ENCODE measurements at regions not wholly inside any gene's neighbourhood (a gene's known extent, or its start where the extent isn't known, plus 50 kb on each side); places are given as distances from the start of the nearest gene placed in this dataset.
"Not testable (repeated sequence)": the region's sequence is repeated elsewhere in the genome, so short reads cannot be mapped to it uniquely, and the experiment has no call there.

DNA sequence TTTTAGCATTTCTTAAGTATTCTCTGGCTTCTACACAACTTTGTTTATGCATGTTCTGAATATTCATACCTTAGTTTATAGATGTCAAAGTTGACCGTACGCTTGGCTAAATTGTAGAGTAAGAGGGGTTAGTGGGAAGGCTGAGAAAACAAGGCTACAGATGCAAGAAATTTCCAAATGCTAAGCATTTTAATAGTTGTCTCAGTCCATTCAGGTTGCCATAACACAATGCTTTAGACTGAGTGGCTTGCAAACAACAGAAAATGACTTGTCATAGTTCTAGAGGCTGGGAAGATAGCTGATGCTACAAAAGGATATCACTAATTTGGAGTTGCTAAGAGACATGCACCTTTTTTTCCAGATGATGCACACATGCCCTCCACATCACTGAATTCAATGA lies 53.0 kb upstream of the C1QTNF3 start:
- DNase-seq = not testable (repeated sequence)

DNA sequence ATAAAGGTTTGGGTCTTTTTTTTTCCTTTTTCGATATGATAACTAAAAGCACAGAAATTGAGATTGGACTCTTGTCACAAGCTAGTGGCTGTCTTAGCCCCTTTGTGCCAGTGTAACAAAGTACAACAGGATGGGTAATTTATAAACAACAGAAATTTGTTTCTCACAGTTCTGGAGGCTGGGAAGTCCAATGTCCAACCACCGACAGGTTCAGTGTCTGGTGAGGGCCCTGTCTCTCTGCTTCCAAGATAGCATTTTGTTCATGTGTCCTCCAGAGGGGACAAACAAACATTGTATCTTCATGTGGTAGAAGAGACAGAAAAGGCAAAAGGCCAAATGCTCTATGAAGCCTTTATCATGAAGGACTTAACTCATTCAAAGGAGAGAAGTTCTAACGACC lies 56.9 kb upstream of the C1QTNF3 start:
- DNase-seq = not testable (repeated sequence)

DNA sequence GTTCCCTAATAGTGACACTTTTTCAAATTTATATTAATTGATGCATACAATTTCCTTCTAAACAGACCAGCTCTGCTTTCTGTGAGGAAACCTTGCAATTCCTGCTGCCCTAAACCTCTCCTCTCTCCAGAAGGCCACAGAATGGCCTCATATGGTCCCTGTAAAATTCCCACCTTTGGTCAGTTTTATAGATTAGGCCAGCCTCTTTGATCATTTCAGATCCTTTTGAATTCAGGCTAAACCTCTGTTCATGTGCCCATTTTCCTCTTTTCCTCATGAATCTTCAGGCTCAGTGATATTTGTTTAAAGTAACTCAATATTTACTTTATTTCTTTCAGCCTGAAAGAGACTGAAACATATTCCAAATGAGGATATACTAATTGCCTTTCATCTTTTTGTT lies 58.6 kb upstream of the C1QTNF3 start:
- DNase-seq = not testable (repeated sequence)

DNA sequence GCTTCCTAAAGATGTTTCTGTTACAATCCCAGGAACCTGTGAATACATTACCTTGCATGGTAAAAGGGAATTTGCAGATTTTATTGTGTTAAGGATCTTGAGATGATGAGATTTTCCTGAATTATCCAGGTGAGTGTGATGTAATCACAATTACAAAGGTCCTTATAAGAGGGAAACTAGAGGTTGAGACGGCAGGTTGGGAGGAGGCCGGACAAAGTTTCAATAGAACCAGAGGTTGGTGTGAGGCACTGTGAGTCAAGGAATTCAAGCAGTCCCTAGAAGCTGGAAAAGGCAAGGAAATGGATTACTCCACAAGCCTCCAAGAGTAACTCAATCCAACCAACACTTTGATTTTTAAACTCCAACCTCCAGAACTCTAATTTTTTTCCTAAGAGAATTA lies 65.9 kb upstream of the C1QTNF3 start:
- not testable (repeated sequence) for DNase-seq

DNA sequence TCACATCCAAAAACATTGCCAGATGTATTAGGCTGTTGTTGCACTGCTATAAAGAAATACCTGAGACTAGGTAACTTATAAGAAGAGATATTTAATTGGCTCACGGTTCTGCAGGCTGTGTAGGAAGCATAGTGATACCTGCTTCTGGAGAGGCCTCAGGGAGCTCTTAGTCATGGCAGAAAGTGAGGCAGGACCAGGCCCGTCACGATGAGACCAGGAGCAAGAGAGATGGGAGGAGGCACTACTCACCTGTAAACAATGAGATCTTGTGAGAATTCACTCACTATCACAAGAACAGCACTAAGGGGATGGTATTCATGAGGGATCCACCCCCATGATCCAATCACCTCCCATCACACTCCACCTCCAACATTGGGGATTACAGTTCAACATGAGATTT lies 81.3 kb upstream of the C1QTNF3 start:
- DNase-seq = not testable (repeated sequence)

DNA sequence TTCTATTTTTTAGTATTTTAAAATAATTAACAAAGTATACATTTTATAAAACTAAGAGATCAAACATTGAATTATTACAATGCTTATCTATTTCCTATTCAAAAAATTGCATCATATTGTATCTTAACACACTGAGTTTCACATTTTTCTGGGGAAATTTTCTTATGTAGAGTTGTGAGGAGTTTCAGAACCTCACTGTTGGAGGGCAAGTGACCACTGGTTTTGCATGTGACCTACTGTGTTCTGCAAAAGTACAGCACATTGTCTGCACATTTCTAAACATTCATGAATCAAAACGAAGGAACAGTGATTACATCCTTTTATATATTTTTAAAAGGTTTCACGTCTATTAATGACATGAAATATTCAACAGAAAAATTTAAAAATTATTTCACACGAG lies 82.3 kb upstream of the C1QTNF3 start:
- not testable (repeated sequence) for DNase-seq

DNA sequence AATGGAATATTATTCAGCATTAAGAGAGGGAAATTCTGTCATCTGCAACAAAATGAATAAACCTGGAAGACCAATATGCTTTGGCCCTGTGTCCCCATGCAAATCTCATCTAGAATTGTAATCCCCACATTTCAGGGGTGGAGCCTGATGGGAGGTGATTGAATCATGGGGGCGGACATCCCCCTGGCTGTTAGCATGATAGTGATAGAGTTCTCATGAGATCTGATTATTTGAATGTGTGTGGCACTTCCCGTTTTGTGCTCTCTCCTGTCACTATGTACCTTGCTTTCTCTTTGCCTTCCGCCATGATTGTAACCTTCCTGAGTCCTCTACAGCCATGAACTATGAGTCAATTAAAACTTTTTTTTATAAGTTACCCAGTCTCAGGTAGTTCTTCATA lies 83.7 kb upstream of the C1QTNF3 start:
- DNase-seq = not testable (repeated sequence)

DNA sequence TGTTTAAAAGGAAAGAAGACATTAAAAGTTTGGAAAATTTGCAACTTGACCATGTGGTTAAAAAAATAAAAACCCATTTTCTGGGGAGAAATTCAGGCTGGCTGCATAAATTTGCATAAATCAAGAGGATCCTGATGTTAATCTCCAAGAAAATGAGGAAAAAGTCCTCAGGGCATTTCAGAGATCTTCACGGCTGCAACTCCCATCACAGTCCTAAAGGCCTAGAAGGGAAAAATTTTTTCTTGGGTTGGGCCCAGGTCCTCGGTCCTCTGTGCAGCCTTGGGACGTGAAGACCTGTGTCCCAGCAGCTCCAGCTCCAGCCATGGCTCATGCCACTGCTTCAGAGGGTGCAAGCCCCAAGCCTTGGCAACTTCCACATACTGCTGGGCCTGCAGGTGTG lies 84.8 kb upstream of the C1QTNF3 start:
- DNase-seq = not testable (repeated sequence)

DNA sequence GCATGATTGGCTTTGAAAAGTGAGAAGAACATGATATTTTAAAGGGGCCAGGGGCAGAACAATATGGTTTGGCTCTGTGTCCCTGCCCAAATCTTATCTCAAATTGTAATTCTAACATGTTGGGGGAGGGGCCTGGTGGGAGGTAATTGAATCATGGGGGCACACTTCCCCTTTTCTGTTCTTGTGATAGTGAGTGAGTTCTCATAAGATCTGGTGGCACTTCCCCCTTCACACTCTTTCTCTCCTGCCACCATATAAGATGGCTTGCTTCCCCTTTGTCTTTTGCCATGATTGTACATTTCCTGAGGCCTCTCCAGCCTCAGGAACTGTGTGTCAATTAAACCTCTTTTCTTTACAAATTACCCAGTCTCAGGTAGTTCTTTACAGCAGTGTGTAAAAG lies 85.9 kb upstream of the C1QTNF3 start:
- DNase-seq = not testable (repeated sequence)

DNA sequence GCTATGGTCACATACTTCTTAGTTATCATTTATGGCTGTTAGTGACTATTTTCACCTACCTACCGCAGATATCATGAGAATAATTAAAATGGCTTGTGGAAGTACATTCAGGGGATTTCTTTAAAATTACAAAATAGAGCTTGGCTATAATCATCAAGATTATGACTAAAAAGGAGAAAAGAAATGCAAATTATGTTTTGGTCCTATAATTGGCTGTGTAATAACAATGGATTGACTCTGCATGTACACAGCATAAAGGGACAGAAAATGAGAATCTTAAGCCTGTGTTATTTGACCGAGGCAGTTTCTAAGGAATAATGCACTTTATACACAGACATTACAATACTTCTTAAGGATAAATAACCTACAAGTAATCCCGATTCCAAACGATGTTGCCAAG lies 112.0 kb upstream of the C1QTNF3 start:
- not testable (repeated sequence) for DNase-seq

DNA sequence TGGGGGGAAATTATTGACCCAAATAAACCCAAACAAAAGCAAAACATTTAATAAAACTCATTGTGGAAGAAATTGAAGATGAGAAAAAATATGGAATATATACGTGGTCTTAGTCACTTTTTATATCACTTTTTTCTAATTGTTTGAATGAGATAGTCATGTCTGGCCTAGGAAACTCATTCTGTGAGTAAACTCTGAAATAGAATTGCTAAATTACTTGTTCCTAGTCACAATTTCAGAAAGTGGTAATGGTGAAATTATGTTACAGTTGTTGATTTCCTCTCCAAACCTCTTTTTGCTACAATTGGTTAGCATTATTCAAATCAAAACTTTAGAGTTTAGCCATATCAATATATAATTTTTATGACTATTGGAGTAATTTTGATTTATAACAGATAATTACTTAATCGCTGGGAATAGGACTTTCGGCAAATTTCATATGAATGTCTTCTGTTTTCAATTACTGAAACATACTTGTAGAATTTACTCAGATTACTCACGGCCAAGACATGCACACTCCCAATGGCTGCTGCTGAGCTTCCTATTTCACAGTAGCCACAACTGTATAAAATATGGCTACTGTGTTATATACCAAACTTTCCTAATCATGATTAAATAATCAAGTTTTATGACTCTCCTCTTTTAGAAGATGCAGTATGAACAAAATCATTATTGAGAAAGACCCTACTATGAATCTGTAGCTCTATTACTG lies 113.8 kb upstream of the C1QTNF3 start:
- not testable (repeated sequence) for DNase-seq

DNA sequence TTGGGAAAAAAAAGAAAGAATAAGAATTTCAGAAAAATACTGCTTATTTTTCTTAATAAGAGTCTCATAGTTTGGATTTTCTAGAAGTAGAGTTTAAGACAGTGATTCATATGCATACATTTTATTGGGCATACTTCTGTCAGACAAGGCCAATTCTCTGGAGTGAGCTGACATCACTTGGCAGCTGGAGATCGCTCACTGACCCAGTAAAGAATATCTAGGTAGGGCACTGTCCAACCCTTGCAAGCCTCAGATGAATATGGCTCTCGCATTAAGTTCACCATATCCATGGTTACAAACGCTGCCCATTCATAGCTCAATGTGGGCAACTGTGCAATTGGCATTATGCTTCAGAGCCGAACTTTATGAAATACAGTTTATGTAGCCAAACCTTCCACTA lies 117.9 kb upstream of the C1QTNF3 start:
- not testable (repeated sequence) for DNase-seq

DNA sequence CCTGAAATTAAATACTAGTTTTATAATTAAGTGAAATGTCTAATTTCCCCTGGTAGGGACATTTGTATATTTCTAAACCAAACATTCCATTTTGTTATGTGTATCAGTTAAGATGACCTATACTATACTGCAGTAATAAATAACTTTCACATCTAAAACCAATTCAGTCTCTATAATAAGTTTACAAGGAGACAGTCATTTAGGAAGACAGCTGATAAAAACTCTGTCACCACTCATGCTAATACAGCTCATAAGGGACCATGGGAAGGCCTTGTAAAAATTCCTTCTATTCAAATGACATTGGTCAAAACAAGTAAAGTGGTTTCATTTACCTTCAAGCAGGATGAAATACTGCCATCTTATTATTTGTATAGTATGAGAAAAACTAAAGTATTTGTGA lies 128.4 kb upstream of the C1QTNF3 start:
- DNase-seq = not testable (repeated sequence)

DNA sequence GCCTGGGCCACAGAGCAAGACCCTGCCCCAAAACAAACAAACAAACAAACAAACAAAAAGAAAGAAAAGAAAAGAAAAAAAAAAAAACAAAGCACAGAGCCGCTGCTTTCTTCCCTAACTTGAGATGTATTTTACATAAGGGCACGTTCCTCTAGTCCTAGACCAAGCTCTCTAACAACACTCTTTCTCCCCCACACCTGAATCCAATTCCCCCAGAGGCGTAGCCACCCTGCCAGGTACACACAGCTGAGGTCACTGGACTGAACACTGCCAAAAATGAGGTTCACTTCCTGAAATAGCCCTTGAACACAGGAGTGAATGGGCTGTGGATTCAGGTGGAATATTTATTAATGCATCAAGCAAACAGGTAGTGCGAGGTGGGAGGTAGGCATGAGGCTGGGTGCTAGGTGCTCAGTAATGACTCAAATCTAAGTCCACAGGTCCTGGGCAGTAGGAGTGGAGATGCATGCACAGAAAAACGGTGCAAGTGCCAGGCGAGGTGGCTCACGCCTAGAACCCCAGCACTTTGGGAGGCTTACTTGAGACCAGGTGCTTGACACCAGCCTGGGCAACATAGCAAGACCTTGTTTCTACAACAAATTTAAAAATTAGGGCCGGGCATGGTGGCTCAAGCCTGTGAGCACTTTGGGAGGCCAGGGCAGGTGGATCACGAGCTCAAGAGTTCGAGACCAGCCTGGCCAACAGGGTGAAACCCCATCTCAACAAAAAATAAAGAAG lies 136.6 kb upstream of the C1QTNF3 start:
- DNase-seq = not testable (repeated sequence)

DNA sequence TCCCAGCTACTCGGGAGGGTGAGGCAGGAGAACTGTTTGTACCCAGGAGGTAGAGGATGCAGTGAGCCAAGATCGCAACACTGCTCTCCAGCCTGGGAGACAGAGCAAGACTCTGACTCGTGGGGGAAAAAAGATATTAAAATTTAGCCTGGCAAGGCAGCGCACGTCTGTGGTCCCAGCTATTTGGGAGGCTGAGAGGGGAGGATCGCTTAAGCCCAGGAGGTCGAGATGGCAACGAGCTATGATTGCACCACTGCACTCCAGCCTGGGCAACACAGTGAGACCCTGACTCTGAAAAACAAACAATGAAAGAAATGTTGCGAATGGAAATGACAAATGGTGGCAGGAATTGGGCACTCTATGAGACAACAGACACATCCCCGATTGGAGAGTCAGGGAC lies 137.2 kb upstream of the C1QTNF3 start:
- DNase-seq = not testable (repeated sequence)

DNA sequence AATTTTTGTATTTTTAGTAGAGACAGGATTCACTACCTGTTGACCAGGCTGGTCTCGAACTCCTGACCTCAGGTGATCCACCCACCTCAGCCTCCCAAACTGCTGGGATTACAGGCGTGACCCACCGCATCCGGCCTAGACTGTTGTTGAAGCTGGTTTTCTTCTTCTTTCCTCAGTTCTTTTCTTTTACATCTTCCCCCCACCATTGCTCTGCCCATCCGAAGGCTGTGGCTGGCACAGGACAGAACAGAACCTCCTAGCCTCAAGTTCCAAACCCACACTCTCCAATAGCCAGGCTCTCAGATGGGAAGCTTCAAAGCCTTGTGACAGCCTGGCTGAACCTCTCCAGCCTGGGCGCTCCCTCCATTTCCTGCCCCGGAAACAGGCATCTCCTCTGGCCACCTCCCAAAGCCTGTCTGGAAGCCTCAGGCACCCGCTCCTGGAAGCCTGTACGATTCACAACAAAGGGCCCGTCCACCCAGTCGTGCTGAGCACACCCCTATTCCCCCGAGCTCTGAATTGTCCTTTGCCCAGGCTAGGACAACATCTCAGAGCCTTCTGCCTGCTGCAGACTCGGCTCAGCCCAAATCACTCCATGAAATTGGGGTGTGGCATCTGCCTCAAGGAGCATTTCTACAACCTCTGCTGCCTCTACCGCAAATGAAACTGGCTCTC lies 138.1 kb upstream of the C1QTNF3 start:
- DNase-seq = not testable (repeated sequence)

DNA sequence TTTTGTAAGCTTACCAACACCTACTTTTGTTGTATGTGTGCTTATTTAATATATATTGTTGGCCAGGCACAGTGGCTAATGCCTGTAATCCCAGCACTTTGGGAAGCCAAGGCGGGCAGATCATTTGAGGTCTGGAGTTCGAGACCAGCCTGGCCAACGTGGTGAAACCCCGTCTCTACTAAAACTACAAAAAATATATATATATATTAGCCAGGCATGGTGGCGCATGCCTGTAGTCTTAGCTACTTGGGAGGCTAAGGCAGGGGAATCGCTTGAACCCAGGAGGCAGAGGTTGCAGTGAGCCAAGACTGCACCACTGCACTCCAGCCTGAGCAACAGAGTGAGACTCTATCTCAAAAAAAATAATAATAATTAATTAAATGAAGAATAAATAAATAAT lies 142.0 kb upstream of the C1QTNF3 start:
- not testable (repeated sequence) for DNase-seq

DNA sequence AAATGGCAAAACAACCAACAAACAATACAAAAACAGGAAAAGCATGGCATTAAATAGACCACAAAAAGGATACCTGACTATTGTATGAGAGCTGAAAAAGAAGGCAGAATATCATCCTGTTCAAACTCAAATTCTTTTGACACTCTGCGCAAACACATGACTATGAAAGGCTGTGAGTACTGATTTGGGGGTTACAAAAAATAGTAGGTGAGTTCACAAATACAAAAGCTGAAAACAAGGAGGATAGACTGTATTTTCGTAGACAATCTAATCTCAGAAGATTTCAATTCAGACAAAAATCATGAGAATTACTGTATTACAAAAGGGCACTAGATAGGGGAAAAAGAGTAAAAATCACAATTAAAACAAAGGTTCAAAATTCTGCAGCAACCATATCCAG lies 142.6 kb upstream of the C1QTNF3 start:
- not testable (repeated sequence) for DNase-seq

DNA sequence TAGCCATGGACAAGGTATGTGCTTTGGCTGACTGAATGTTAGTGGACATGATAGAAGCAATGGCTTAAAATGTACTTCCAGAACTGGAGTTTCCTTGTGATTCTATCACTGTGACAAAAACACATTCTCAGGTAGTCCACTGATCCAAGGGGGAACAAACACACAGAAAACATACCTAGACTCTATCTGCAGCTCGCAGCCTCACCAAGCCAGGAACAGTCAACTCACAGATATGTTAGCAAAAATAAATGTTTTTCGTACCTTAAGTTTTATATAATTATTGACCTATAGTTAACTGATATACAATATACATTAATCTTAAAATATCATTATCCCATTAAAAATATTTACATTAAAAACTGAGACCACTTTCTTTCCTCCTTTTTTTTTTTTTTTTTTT lies 143.1 kb upstream of the C1QTNF3 start:
- not testable (repeated sequence) for DNase-seq

DNA sequence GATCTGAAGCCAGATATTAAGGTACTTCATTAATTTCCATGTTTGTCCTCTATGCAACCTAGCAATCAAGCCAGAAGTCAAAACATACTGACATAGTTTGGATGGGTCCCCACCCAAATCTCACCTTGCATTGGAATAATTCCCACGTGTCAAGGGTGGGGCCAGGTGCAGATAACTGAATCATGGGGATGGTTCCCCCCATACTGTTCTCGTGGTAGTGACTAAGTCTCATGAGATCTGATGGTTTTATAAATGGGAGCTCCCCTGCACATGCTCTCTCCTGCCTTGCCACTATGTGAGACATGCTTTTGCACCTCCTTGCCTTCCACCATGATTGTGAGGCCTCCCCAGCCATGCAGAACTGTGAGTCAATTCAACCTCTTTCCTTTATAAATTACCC lies 143.9 kb upstream of the C1QTNF3 start:
- not testable (repeated sequence) for DNase-seq

DNA sequence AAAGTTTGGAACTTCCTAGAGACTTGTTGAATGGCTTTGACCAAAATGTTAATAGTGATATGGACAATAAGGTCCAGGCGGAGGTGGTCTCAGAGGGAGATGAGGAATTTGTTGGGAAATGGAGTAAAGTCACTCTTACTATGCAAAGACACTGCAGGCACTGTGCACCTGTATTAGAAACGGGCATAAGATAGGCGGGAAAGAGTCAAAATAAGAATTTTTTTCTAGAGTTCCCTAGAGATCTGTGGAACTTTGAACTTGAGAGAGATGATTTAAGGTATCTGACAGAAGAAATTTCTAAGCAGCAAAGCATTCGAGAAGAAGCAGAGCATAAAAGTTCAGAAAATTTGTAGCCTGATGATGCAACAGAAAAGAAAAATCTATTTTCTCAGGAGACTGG lies 144.4 kb upstream of the C1QTNF3 start:
- not testable (repeated sequence) for DNase-seq

All from anterior cingulate cortex (tissue), 58 donors.